SK-N-SH treated with all-trans-retinoic acid at 6 μM for 48 hours (cell line): ENCODE measurements at regions not wholly inside any gene's neighbourhood (a gene's known extent, or its start where the extent isn't known, plus 50 kb on each side); places are given as distances from the start of the nearest gene placed in this dataset.
"Not testable (repeated sequence)": the region's sequence is repeated elsewhere in the genome, so short reads cannot be mapped to it uniquely, and the experiment has no call there.

ENCODE experiments used
- ATAC-seq: fragments of 200-7000 bp; cut with Tn5 transposase; 3 replicates; pipeline ENCODE4 v1.9.1; 2020; ENCODE audit warnings: mild to moderate bottlenecking, moderate library complexity
- CSDC2 ChIP-seq: fragments of 250-450 bp; sonication (Bioruptor Pico); IDR thresholded peaks from 2 replicates; pipeline ENCODE4 v1.5.0; 2020; ENCODE audit warnings: mild to moderate bottlenecking, moderate library complexity
- CSRNP3 ChIP-seq: fragments of 250-450 bp; sonication (Bioruptor Pico); IDR thresholded peaks from 2 replicates; pipeline ENCODE4 v1.5.1; 2021; ENCODE audit warnings: mild to moderate bottlenecking, moderate library complexity
- ESRRG ChIP-seq: fragments of 250-450 bp; sonication (Bioruptor Pico); IDR thresholded peaks from 2 replicates; pipeline ENCODE4 v1.6.1; 2021; ENCODE audit warnings: mild to moderate bottlenecking
- GLIS3 ChIP-seq: fragments of 250-450 bp; sonication (Bioruptor Pico); IDR thresholded peaks from 2 replicates; pipeline ENCODE4 v1.5.0; 2020; ENCODE audit warnings: mild to moderate bottlenecking, moderate library complexity
- ISL1 ChIP-seq: fragments of 250-450 bp; sonication (Bioruptor Pico); IDR thresholded peaks from 2 replicates; pipeline ENCODE4 v2.1.2; 2022; ENCODE audit warnings: mild to moderate bottlenecking, moderate library complexity
- OSR1 ChIP-seq: fragments of 250-450 bp; sonication (Bioruptor Pico); IDR thresholded peaks from 2 replicates; pipeline ENCODE4 v1.8.0; 2022; ENCODE audit warnings: moderate library complexity, mild to moderate bottlenecking, inconsistent platforms
- PATZ1 ChIP-seq: fragments of 250-450 bp; sonication (Bioruptor Pico); IDR thresholded peaks from 2 replicates; pipeline ENCODE4 v1.8.0; 2020; ENCODE audit warnings: mild to moderate bottlenecking, moderate library complexity, borderline replicate concordance
- POU6F1 ChIP-seq: fragments of 250-450 bp; sonication (Bioruptor Pico); IDR thresholded peaks from 2 replicates; pipeline ENCODE4 v1.8.0; 2021; ENCODE audit warnings: low read depth, mild to moderate bottlenecking, moderate library complexity, borderline replicate concordance
- PPARA ChIP-seq: fragments of 250-450 bp; sonication (Bioruptor Pico); IDR thresholded peaks from 2 replicates; pipeline ENCODE4 v1.5.0; 2020; ENCODE audit warnings: mild to moderate bottlenecking, borderline replicate concordance
- RARB ChIP-seq: fragments of 250-450 bp; sonication (Bioruptor Pico); IDR thresholded peaks from 2 replicates; pipeline ENCODE4 v1.8.0; 2021; ENCODE audit warnings: mild to moderate bottlenecking, moderate library complexity
- SNAI2 ChIP-seq: fragments of 250-450 bp; sonication (Bioruptor Pico); IDR thresholded peaks from 2 replicates; pipeline ENCODE4 v1.5.0; 2020; ENCODE audit warnings: mild to moderate bottlenecking, moderate library complexity
- TCF4 ChIP-seq: fragments of 250-450 bp; sonication (Bioruptor Pico); IDR thresholded peaks from 2 replicates; pipeline ENCODE4 v1.8.0; 2021; ENCODE audit warnings: mild to moderate bottlenecking, moderate library complexity, borderline replicate concordance
- TOX ChIP-seq: fragments of 250-450 bp; sonication (Bioruptor Pico); IDR thresholded peaks from 2 replicates; pipeline ENCODE4 v1.8.0; 2021; ENCODE audit warnings: mild to moderate bottlenecking, moderate library complexity, borderline replicate concordance
- ZC3H10 ChIP-seq: fragments of 250-450 bp; sonication (Bioruptor Pico); IDR thresholded peaks from 2 replicates; pipeline ENCODE4 v1.5.1; 2021; ENCODE audit warnings: mild to moderate bottlenecking, moderate library complexity
- ZFP3 ChIP-seq: fragments of 250-450 bp; sonication (Bioruptor Pico); IDR thresholded peaks from 2 replicates; pipeline ENCODE4 v1.5.0; 2020; ENCODE audit warnings: mild to moderate bottlenecking, moderate library complexity
- ZFP30 ChIP-seq: fragments of 450-650 bp; formaldehyde crosslinking; IDR thresholded peaks from 2 replicates; pipeline ENCODE4 v1.5.0; 2022; ENCODE audit warnings: mild to moderate bottlenecking, moderate library complexity
- ZNF565 ChIP-seq: fragments of 450-650 bp; formaldehyde crosslinking; conservative IDR thresholded peaks from 2 replicates; pipeline ENCODE4 v1.5.0; 2020; ENCODE audit warnings: low read depth, mild to moderate bottlenecking, moderate library complexity
- ZNF70 ChIP-seq: fragments of 450-650 bp; formaldehyde crosslinking; IDR thresholded peaks from 2 replicates; pipeline ENCODE4 v1.5.0; 2020; ENCODE audit warnings: mild to moderate bottlenecking, moderate library complexity
- ZNF8 ChIP-seq: fragments of 450-650 bp; formaldehyde crosslinking; IDR thresholded peaks from 2 replicates; pipeline ENCODE4 v1.5.0; 2020; ENCODE audit warnings: mild to moderate bottlenecking, moderate library complexity
- TF ChIP-seq, protein P1 (sequence below): fragments of 250-450 bp; sonication (Bioruptor Pico); IDR thresholded peaks from 2 replicates; pipeline ENCODE4 v1.5.0; 2020; ENCODE audit warnings: mild to moderate bottlenecking, moderate library complexity
- TF ChIP-seq, protein P2 (sequence below): fragments of 250-450 bp; sonication (Bioruptor Pico); IDR thresholded peaks from 2 replicates; pipeline ENCODE4 v1.5.1; 2020; ENCODE audit warnings: low read depth, mild to moderate bottlenecking, moderate library complexity

- ATAC-seq = no peak
- TF ChIP-seq ZNF70 = no peak
- TF ChIP-seq, protein P1, sequence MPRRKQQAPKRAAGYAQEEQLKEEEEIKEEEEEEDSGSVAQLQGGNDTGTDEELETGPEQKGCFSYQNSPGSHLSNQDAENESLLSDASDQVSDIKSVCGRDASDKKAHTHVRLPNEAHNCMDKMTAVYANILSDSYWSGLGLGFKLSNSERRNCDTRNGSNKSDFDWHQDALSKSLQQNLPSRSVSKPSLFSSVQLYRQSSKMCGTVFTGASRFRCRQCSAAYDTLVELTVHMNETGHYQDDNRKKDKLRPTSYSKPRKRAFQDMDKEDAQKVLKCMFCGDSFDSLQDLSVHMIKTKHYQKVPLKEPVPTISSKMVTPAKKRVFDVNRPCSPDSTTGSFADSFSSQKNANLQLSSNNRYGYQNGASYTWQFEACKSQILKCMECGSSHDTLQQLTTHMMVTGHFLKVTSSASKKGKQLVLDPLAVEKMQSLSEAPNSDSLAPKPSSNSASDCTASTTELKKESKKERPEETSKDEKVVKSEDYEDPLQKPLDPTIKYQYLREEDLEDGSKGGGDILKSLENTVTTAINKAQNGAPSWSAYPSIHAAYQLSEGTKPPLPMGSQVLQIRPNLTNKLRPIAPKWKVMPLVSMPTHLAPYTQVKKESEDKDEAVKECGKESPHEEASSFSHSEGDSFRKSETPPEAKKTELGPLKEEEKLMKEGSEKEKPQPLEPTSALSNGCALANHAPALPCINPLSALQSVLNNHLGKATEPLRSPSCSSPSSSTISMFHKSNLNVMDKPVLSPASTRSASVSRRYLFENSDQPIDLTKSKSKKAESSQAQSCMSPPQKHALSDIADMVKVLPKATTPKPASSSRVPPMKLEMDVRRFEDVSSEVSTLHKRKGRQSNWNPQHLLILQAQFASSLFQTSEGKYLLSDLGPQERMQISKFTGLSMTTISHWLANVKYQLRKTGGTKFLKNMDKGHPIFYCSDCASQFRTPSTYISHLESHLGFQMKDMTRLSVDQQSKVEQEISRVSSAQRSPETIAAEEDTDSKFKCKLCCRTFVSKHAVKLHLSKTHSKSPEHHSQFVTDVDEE = no peak
- no peak for TF ChIP-seq POU6F1 (CRISPR knock-in tag)
- TF ChIP-seq TCF4 (CRISPR knock-in tag) = no peak
- TF ChIP-seq OSR1 = no peak
- TF ChIP-seq, protein P2, sequence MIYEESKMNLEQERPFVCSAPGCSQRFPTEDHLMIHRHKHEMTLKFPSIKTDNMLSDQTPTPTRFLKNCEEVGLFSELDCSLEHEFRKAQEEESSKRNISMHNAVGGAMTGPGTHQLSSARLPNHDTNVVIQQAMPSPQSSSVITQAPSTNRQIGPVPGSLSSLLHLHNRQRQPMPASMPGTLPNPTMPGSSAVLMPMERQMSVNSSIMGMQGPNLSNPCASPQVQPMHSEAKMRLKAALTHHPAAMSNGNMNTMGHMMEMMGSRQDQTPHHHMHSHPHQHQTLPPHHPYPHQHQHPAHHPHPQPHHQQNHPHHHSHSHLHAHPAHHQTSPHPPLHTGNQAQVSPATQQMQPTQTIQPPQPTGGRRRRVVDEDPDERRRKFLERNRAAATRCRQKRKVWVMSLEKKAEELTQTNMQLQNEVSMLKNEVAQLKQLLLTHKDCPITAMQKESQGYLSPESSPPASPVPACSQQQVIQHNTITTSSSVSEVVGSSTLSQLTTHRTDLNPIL (CRISPR knock-in tag) = no peak
- TF ChIP-seq RARB (CRISPR knock-in tag) = no peak
- TF ChIP-seq ZC3H10 = no peak
- TF ChIP-seq CSRNP3 (CRISPR knock-in tag) = no peak
- no peak for TF ChIP-seq ZFP30 (CRISPR knock-in tag)
- TF ChIP-seq ISL1 (CRISPR knock-in tag) = no peak
- no peak for TF ChIP-seq SNAI2 (CRISPR knock-in tag)
- no peak for TF ChIP-seq GLIS3 (CRISPR knock-in tag)
- TF ChIP-seq TOX (CRISPR knock-in tag) = no peak
- TF ChIP-seq CSDC2 (CRISPR knock-in tag) = no peak
- no peak for TF ChIP-seq PATZ1 (CRISPR knock-in tag)
- TF ChIP-seq ZFP3 (CRISPR knock-in tag) = no peak
- no peak for TF ChIP-seq ZNF8 (CRISPR knock-in tag)
- TF ChIP-seq, all 23 proteins: peak for 0
Measured at GRCh38 chr14:28305938-28306337, 460.6 kb upstream of the FOXG1 start.

DNA sequence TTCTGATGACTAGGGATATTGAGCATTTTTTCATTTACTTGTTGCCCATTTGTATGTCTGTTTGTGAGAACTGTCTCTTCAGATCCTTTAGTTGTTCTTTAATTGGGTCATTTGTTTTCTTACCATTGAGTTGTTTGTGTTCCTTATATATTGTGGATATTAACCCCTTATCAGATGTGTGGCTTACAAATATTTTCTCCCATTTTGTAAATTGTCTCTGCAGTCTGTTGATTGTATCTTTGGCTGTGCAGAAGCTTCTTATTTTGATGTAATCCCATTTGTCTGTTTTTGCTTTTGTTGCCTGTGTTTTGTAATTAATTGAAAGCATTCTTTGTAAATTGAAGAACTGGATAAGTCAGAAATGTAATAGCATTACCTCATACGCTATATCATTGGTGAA is 459.1 kb upstream of the FOXG1 start:
- TF ChIP-seq TOX (CRISPR knock-in tag) = no peak
- ATAC-seq = no peak

- ATAC-seq = no peak
- TF ChIP-seq ZC3H10 (no peak), CSDC2 (CRISPR knock-in tag) (no peak), PATZ1 (CRISPR knock-in tag) (no peak), SNAI2 (CRISPR knock-in tag) (no peak), ZNF70 (no peak), ZFP30 (CRISPR knock-in tag) (no peak), OSR1 (no peak), ISL1 (CRISPR knock-in tag) (no peak), ZNF565 (CRISPR knock-in tag) (no peak), ZFP3 (CRISPR knock-in tag) (no peak), TCF4 (CRISPR knock-in tag) (no peak), CSRNP3 (CRISPR knock-in tag) (no peak), GLIS3 (CRISPR knock-in tag) (no peak), ZNF8 (CRISPR knock-in tag) (no peak), RARB (CRISPR knock-in tag) (no peak), TOX (CRISPR knock-in tag) (no peak), PPARA (CRISPR knock-in tag) (no peak), ESRRG (CRISPR knock-in tag) (no peak)
Measured at GRCh38 chr14:28308734-28309133, 457.9 kb upstream of the FOXG1 start.

DNA sequence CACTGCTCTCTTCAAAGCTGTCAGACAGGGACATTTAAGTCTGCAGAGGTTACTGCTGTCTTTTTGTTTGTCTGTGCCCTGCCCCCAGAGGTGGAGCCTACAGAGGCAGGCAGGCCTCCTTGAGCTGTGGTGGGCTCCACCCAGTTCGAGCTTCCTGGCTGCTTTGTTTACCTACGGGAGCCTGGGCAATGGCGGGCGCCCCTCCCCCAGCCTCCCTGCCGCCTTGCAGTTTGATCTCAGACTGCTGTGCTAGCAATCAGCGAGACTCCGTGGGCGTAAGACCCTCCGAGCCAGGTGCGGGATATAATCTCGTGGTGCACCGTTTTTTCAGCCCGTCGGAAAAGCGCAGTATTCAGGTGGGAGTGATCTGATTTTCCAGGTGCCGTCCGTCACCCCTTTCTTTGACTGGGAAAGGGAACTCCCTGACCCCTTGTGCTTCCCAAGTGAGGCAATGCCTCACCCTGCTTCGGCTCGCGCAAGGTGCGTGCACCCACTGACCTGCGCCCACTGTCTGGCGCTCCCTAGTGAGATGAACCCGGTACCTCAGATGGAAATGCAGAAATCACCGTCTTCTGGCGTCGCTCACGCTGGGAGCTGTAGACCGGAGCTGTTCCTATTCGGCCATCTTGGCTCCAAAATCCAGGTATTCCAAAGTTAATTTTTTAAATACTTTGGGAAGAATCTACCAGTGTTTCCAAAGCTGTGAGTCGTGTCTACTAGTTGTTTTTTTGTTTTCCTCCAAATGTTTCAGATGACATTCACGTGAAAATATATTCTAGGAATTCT is 448.5 kb upstream of the FOXG1 start:
- not testable (repeated sequence) for ATAC-seq
